T-helper 1 cell (primary cell): ENCODE measurements at regions not wholly inside any gene's neighbourhood (a gene's known extent, or its start where the extent isn't known, plus 50 kb on each side); places are given as distances from the start of the nearest gene placed in this dataset.

Source experiments
- DNase-seq, 5 donors: peaks; one replicate each; pipeline ENCODE4 v3.0.0-alpha.2; 2012 to 2020

DNA sequence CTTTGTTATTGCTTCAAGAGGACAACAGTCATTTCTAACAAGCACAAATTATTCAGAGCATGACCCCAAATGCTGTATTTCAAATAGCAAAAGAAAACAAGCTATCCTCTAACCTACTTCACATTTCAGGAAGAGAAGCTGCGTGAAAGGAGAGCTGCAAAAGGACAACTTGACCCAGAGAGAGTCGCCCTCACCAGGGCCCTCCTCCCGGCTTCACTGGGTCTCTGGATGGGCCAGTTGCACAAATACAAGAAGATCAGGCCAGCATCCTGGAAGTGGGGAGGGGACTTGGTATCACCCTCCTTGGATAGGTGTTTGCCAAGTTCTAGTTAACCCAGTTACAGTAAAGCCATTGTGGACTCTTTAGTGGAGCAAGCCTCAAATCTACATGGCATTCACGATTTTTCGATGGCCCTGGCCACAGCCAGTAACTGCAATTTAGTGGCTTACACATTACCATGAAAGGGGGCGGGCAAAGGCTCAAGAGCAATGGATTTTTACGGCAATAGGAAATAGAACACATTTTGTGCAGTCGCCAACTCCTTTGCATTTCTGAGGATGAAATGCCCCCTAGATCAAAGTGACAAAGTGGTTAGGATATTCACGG, 166.9 kb upstream of the DIO2 start:
- DNase-seq: no peak

GRCh38 chr14:80364816-80365215, 153.5 kb upstream of the DIO2 start:
- DNase-seq: no peak

DNA sequence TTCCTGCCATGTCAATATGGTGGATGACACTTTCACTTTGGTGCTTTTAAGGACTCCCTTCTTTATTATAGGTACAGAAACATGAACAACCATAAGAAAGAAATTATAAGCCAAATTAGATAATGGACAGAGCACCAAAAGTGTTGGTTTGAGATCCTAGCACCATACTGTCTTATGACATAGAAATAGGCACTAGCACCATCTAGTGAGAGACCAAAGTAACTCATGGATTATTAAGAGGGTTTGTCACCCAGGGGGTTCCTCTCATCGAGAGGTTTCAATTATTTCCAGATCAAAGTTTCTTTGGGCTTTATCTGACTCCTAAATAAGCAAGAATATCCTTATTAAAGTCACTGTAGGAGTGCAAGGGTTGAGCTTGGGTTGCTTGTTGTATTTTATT, 153.0 kb upstream of the DIO2 start:
- no peak for DNase-seq

DNA sequence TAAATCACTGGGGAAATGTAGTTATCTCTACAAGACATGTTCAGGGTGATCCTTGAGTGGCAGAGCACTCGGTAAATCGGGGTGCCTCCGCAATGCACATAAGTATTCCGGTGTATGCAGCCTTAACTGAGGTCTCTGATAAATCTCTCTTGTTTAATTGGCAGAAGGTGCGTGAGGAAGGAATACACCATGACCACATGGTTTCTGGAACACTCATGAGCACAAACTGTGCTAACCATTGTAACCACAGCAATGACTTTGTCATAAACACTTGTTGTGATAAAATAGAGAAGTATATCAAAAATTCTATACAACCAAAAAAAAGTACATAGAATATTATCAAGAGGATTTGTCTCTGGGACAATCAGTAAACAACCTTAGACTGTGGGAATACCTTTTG, 146.8 kb upstream of the DIO2 start:
- DNase-seq: no peak

DNA sequence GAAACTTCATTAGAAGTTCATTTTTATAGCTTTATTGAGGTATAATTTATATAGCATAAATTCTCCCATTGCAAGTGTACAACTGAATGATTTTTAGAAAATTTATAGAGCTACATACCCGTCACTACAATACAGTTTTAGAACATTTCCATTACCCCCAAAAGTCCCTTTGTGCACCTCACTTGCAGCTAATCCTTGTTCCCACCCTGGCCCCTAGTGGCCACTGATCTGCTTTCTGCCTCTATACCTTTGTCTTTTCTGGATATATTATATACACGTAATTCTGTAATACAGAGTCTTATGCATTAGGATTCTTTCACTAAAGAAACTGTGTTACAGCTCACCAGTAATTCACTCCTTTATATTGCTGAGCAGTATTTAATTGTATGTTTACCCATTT, 145.1 kb upstream of the DIO2 start:
- DNase-seq: no peak

DNA sequence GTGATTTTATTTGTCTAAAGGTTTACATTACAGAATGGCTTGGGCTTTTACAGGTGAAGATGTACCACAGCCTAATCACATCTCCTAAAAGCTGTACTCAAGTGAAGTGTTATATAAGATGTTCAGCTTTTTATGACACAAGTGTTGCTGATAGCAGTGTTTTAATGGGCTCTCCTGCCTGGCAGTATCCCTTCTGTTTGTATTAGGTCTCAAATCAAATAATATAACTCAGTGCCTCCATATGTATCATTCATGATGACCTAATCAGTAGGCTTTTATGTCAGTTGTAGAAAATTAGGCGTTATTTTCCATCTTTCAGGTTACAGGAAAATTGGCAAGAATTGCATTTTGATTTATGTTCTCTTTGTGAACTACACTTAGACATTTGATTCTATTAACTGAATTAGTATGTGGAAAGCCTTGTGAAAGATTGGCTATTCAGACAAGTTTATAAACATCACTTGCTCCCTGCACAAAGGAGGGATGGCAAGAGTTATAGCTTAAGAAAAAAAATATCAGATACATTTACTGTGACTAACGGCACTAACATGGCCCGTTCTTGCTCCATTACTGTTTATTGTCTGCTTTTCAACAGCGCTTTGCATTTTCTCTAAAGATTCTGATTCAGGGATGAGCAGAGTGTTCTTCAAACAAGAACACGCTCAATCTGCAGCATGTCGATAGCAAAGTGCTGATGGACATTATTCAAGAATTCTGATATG, 143.7 kb upstream of the DIO2 start:
- no peak for DNase-seq

DNA sequence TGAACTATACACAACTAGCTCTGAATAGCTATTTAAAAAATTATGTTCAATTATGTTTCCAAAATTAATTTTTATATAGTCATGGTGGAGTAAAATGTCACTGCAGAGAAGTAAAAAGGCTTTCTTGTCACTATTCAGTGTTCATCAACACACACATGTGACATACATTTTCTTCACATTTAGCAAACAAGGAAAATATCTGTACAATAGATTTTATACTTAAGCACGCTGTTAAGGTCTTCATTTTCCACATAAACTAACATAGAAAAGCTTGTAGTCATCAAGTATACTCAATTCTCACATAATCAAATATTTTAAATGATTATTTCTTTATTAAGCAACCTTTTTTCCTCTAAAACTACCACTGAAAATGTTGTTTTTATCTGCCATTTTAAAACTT, 141.2 kb upstream of the DIO2 start:
- no peak for DNase-seq

DNA sequence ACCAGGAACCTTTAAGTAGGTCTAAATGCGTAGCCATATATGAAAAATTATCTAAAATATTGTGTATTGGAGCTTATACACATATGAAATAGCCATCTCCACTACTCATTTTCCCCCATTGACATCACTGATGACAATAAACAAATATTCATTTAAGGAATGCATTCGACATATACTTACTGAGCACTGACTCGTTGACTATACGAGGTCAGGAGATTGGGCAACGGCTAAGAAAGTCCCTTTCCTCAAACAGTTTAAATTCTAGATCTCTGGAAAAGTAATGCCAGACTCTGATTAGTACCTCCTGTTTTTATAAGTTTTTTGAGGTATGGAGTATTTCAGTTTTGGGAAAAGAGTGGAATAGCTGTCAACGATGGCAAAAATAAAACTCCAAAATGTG, 139.4 kb upstream of the DIO2 start:
- no peak for DNase-seq

GRCh38 chr14:80346395-80346794, 135.1 kb upstream of the DIO2 start:
- no peak for DNase-seq

- no peak for DNase-seq
Observed at GRCh38 chr14:80344208-80344607, 132.9 kb upstream of the DIO2 start.

GRCh38 chr14:80336608-80337106, 125.4 kb upstream of the DIO2 start:
- no peak for DNase-seq

DNA sequence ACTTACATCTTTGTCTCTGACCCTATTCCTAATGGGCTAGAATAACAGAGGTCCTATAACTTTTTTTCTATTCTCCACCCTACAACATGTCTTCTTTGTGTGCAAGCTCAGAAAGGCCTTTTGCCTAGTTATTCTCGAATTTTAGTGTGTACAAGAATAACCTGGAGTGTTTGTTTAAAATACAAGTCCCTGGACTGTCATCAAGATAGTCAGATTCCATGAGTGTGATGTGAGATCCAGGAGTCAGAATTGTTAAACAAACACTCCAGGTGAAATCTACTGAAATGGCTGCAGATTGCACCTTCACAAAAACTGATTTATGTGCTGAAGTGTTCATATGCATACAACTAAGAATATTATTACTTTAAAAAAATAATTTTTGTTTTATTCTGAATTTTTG, 114.4 kb upstream of the DIO2 start:
- DNase-seq: no peak

GRCh38 chr14:80325112-80325511, 113.8 kb upstream of the DIO2 start:
- no peak for DNase-seq

DNA sequence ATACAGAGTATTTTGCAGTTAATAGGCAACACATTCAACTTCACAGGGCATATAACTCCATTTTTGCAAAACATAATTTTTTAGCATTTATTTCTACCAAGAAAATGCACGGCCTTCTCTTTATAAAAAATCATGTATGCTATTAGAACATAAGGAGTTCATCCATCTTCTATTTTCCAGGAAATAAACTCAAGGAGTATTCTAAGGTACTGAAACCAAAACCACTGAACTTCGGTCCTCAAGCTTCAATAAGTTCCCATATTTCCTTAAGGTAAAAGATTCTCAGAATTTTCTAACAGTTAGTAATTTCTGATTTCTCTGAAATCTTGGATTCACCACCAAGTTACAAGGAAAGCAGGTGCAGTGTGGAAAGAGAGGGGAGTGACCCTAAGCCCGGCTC, 113.3 kb upstream of the DIO2 start:
- no peak for DNase-seq

DNA sequence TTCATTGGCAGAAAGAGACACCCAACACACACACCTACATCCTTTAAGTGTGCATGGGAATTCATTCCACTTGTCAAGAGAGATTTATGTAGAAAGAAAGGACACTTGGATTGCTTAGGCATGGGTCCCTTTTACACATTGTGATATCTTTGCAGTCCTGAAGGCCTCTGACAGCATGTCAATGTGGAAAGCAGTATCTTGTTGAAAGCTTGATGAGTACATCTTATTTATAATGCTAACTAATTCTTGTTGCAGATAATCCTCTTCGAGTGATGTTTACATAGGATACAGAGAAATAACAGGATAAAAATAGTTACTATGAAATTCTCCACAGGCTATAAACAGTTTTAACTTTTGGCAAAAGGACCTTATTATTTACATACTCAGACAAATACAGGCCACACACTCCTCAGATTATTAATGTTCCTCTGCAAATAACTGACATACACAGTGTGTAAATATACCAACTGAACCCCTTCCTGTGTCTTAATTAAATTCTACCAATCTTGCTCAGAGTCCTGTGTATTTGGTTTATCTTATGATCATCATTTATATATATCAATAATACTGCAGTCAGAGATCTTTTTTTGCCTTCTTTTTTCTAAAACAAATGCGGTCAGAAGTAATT, 111.8 kb upstream of the DIO2 start:
- DNase-seq: no peak

DNA sequence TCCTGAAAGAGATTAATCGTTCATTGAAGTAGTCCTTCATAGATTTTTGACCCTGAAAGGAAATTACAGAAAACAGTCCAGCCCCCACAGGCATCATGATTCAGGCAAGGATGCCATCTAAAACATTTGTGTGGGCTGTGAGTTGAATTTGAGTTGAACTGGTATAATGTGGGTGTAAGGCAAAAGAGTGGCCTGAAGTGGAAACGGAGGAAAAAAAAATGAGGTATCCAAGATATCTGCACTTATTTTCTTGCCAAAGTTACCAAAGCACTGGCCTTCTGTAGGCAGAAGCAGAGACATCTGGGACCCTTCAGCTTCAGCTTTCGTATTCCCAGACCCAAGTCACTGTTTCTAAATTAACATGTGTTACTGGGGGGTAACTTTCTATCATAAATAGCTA, 105.1 kb upstream of the DIO2 start:
- DNase-seq: no peak

DNA sequence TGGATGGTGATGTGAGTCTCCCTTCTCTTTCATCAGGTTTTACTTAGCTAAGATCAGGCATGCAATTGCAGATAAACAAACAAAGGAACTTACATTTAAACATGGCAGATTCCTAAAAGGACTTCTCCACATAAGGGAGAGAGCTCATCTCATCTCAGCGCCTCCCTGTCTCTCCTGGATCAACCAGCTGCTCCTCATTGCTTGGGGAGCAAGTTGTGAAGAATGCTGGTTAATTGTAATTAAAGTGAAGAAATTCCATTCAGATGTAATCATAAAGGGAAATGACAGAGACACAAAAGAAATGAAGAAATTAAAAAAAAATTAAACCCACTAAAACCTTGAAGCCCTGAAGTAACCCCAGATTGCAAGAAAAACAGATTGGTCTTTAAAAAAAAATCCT, 104.4 kb upstream of the DIO2 start:
- DNase-seq: no peak

DNA sequence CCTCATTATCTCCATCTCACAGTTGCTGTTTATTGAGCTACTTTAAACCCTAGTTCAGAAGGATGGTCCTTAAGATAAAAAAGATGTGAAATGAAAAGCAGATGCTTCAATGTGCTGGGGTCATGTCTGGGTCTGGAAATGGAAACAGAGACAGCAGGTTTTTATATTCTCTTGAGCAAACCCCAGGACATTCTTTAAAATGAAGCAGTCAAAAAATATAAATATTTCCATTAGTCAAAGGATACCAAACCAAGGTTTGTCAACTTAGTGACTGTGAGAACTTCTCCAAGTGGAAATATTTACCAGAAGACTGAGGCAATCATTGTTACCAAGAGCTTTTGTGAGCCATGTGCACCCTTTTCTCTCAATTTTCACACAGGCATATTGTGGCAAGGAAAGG, 102.5 kb upstream of the DIO2 start:
- DNase-seq: no peak

GRCh38 chr14:80310938-80311750, 99.8 kb upstream of the DIO2 start:
- no peak for DNase-seq

- DNase-seq: no peak
Observed at GRCh38 chr14:80304125-80304766, 92.9 kb upstream of the DIO2 start.

- no peak for DNase-seq
Observed at GRCh38 chr14:80300351-80300750, 89.0 kb upstream of the DIO2 start.

GRCh38 chr14:80298491-80299017, 87.2 kb upstream of the DIO2 start:
- no peak for DNase-seq

GRCh38 chr14:80291101-80291500, 79.8 kb upstream of the DIO2 start:
- no peak for DNase-seq
